ENCODE measurements at regions not wholly inside any gene's neighbourhood (a gene's known extent, or its start where the extent isn't known, plus 50 kb on each side); places are given as distances from the start of the nearest gene placed in this dataset.

DNA sequence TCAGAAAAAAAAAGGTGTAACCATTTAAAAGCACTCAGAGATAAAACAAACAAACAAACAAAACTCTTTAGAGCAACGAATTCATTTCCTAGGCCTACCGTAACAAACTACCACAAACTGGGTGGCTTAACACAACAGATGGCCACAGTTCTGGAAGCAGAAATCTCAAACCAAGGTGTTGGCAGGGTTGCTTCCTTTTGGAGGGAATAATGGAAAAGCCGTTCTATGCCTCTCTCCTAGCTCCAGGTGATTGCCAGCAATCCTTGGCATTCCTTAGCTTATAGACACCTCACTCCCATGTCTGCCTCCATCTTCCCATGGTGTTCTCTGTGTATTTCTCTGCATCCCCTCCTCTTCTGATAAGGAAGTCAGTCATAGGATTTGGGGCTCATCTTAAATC is 200.4 kb downstream of the RAB38 start:
- no peaks in the 10 kb centered on the region for H3K4me1 ChIP-seq (ENCODE audit: control insufficient read depth in 1 of 2, low read depth in 2 of 2)
- ATAC-seq (ENCODE audit: insufficient number of reproducible peaks, low FRiP score, low read depth): no peak
- H3K27me3 ChIP-seq (replicated peaks; ENCODE audit: insufficient read depth): no peaks in the 10 kb centered on the region
- no peak overlapping the region for H3K4me3 ChIP-seq
- TF ChIP-seq, protein P1, sequence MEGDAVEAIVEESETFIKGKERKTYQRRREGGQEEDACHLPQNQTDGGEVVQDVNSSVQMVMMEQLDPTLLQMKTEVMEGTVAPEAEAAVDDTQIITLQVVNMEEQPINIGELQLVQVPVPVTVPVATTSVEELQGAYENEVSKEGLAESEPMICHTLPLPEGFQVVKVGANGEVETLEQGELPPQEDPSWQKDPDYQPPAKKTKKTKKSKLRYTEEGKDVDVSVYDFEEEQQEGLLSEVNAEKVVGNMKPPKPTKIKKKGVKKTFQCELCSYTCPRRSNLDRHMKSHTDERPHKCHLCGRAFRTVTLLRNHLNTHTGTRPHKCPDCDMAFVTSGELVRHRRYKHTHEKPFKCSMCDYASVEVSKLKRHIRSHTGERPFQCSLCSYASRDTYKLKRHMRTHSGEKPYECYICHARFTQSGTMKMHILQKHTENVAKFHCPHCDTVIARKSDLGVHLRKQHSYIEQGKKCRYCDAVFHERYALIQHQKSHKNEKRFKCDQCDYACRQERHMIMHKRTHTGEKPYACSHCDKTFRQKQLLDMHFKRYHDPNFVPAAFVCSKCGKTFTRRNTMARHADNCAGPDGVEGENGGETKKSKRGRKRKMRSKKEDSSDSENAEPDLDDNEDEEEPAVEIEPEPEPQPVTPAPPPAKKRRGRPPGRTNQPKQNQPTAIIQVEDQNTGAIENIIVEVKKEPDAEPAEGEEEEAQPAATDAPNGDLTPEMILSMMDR (IDR thresholded peaks at IDR 0.05): no peak
- no peaks in the 10 kb centered on the region for H3K9me3 ChIP-seq
- no peak overlapping the region for H3K27ac ChIP-seq
- H3K36me3 ChIP-seq: no peaks in the 10 kb centered on the region
- no peak for DNase-seq (ENCODE audit: low spot score)

DNA sequence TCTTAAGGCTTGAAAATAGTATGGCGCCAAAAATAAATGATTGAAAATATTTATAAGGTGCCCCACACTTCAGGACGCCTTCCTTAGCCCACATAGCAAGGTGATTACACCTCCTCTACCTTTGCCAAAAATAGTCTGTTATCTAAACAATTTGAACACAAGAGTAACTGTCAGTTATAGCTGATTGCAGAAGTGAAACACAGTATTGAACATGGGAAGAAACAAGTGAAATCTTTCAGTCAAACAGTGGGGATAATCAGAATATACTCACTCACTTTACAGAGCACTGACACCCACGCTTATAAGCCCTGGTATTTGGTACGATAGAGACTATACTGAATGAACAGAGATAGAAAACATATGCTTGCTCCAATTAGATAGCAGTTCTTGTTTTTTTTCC is 203.1 kb downstream of the RAB38 start:
- H3K27me3 ChIP-seq (replicated peaks; ENCODE audit: insufficient read depth): no peaks in the 10 kb centered on the region

DNA sequence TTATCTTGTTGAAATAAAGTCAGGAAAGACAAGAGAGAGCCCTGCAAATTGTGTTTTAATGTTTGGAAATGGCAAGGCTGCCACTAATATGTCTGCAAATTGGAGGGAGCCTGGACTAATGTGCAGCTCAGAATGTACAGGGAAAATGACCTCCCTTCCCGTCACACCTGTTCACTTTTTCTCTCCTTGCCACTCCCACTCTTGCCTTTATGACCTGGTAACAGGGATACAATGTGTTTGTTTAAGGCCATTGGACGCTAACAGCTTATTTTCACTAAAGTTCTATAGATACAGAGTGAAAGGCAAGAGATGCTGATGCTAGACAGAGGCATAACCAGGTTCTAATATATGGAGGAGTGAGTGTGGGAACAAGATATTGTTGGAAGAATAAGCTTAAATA is 203.9 kb downstream of the RAB38 start:
- TF ChIP-seq, protein P1 (IDR thresholded peaks at IDR 0.05): no peak
- ATAC-seq (ENCODE audit: insufficient number of reproducible peaks, low FRiP score, low read depth) (no peak), DNase-seq (ENCODE audit: low spot score) (no peak)
- Histone ChIP-seq H3K4me1 (ENCODE audit: control insufficient read depth in 1 of 2, low read depth in 2 of 2) (no peaks in the 10 kb centered on the region), H3K4me3 (no peak overlapping the region), H3K27ac (no peak overlapping the region), H3K36me3 (no peaks in the 10 kb centered on the region), H3K27me3 (replicated peaks; ENCODE audit: insufficient read depth) (no peaks in the 10 kb centered on the region), H3K9me3 (no peaks in the 10 kb centered on the region)

More for the DNA sequence above, 203.1 kb downstream of the RAB38 start:
- Histone ChIP-seq H3K27ac (no peak overlapping the region), H3K36me3 (no peaks in the 10 kb centered on the region), H3K4me1 (ENCODE audit: control insufficient read depth in 1 of 2, low read depth in 2 of 2) (no peaks in the 10 kb centered on the region), H3K9me3 (no peaks in the 10 kb centered on the region), H3K4me3 (no peak overlapping the region)
- ATAC-seq (ENCODE audit: insufficient number of reproducible peaks, low FRiP score, low read depth) (no peak), DNase-seq (ENCODE audit: low spot score) (no peak)
- TF ChIP-seq, protein P1 (IDR thresholded peaks at IDR 0.05): no peak

DNA sequence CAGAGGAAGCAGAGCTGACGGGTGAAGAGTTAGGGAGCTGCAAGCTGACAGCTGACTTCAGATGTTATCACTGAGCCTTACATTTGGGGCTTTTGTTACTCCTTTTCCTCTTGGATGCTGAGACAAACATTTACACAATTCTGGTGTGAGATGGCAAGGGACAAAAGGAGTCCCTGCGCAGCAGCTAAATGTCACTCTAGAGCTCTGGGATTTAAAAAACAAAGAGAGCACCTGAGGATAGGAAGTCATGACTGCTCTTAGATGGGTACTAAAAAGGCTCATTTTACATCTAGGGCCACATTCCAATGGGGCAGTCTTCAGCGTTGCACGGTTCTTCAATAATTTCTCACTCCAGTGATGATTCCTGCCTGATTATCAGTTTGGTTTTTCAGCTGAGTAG is 204.5 kb downstream of the RAB38 start:
- Histone ChIP-seq H3K27ac (no peak overlapping the region), H3K36me3 (no peaks in the 10 kb centered on the region), H3K4me3 (no peak overlapping the region), H3K27me3 (replicated peaks; ENCODE audit: insufficient read depth) (no peaks in the 10 kb centered on the region), H3K4me1 (ENCODE audit: control insufficient read depth in 1 of 2, low read depth in 2 of 2) (no peaks in the 10 kb centered on the region), H3K9me3 (no peaks in the 10 kb centered on the region)
- TF ChIP-seq, protein P1 (IDR thresholded peaks at IDR 0.05): no peak
- no peak for DNase-seq (ENCODE audit: low spot score)
- ATAC-seq (ENCODE audit: insufficient number of reproducible peaks, low FRiP score, low read depth): no peak

DNA sequence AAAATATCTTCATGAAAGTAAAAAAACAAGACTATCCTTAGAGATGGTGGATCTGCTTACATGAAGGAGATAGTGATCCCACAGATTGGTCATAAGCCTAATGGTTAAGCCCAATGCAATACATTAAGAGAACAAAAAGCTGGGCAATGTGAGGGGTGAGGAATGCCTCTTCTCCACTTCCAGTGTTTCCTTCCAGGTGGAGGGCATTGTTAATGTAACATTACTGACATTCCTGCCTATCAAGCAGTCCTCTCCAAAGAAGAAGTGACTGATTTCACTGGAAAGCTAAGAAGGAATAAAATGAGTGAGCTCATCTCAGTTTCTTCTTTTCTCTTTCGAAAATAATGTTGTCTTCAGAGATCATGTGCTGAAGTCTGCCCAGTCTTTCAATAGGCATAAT is 207.8 kb downstream of the RAB38 start:
- Histone ChIP-seq H3K36me3 (no peaks in the 10 kb centered on the region), H3K9me3 (no peaks in the 10 kb centered on the region), H3K27me3 (replicated peaks; ENCODE audit: insufficient read depth) (no peaks in the 10 kb centered on the region), H3K4me1 (ENCODE audit: control insufficient read depth in 1 of 2, low read depth in 2 of 2) (no peaks in the 10 kb centered on the region), H3K27ac (no peak overlapping the region), H3K4me3 (no peak overlapping the region)
- DNase-seq (ENCODE audit: low spot score) (no peak), ATAC-seq (ENCODE audit: insufficient number of reproducible peaks, low FRiP score, low read depth) (no peak)
- TF ChIP-seq, protein P1 (IDR thresholded peaks at IDR 0.05): no peak
